Nephron progenitor cell (in vitro differentiated cells): ENCODE measurements at regions not wholly inside any gene's neighbourhood (a gene's known extent, or its start where the extent isn't known, plus 50 kb on each side); places are given as distances from the start of the nearest gene placed in this dataset.
"Not testable (repeated sequence)": the region's sequence is repeated elsewhere in the genome, so short reads cannot be mapped to it uniquely, and the experiment has no call there.

Experiments
- DNase-seq: peaks from one replicate; pipeline ENCODE4 v3.0.0; 2021
- H3K27ac Mint-ChIP-seq: 2 replicates; pipeline ENCODE4 v1.8.0; 2021; ENCODE audit warnings: mild to moderate bottlenecking, moderate library complexity, mixed read lengths
- H3K27me3 Mint-ChIP-seq: 2 replicates; pipeline ENCODE4 v1.8.0; 2021; ENCODE audit warnings: mild to moderate bottlenecking, low read depth, mixed read lengths; ENCODE audit not compliant: poor library complexity
- H3K36me3 Mint-ChIP-seq: 2 replicates; pipeline ENCODE4 v1.8.0; 2021; ENCODE audit warnings: low read depth, mixed read lengths
- H3K4me1 Mint-ChIP-seq: 2 replicates; pipeline ENCODE4 v1.8.0; 2021; ENCODE audit warnings: mixed read lengths
- H3K4me3 Mint-ChIP-seq: 2 replicates; pipeline ENCODE4 v1.8.0; 2021; ENCODE audit warnings: mild to moderate bottlenecking, moderate library complexity, mixed read lengths
- H3K9me3 Mint-ChIP-seq: 2 replicates; pipeline ENCODE4 v1.8.0; 2021; ENCODE audit warnings: mild to moderate bottlenecking, moderate library complexity, mixed read lengths
- TF ChIP-seq, protein P1 (sequence below): fragments of 200-600 bp; sonication (generic); IDR thresholded peaks from 2 replicates; pipeline ENCODE4 v1.5.0; 2021; ENCODE audit warnings: antibody characterized with exemption

DNA sequence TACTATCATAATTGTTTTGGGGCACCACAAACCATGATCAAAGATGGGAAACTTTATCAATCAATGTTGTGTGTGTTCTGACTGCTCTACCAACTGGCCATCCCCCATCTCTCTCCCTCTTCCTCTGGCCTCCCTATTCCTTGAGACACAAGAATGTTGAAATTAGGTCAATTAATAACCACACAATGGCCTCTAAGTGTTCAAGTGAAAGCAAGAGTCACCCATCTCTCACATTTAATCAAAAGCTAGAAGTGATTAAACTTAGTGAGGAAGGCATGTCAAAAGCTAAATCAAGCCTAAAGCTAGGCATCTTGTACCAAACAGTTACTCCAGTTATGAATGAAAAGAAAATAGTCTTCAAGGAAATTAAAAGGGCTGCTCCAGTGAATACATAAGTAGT is 390.3 kb upstream of the NFIA start:
- Mint-ChIP-seq H3K4me1 (no peaks in the 10 kb centered on the region), H3K27me3 (peaks cover 3% of the 10 kb centered on the region), H3K9me3 (peaks cover 45% of the 10 kb centered on the region), H3K27ac (no peak overlapping the region), H3K36me3 (no peaks in the 10 kb centered on the region), H3K4me3 (no peak overlapping the region)
- no peak for DNase-seq
- TF ChIP-seq, protein P1, sequence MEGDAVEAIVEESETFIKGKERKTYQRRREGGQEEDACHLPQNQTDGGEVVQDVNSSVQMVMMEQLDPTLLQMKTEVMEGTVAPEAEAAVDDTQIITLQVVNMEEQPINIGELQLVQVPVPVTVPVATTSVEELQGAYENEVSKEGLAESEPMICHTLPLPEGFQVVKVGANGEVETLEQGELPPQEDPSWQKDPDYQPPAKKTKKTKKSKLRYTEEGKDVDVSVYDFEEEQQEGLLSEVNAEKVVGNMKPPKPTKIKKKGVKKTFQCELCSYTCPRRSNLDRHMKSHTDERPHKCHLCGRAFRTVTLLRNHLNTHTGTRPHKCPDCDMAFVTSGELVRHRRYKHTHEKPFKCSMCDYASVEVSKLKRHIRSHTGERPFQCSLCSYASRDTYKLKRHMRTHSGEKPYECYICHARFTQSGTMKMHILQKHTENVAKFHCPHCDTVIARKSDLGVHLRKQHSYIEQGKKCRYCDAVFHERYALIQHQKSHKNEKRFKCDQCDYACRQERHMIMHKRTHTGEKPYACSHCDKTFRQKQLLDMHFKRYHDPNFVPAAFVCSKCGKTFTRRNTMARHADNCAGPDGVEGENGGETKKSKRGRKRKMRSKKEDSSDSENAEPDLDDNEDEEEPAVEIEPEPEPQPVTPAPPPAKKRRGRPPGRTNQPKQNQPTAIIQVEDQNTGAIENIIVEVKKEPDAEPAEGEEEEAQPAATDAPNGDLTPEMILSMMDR = no peak

DNA sequence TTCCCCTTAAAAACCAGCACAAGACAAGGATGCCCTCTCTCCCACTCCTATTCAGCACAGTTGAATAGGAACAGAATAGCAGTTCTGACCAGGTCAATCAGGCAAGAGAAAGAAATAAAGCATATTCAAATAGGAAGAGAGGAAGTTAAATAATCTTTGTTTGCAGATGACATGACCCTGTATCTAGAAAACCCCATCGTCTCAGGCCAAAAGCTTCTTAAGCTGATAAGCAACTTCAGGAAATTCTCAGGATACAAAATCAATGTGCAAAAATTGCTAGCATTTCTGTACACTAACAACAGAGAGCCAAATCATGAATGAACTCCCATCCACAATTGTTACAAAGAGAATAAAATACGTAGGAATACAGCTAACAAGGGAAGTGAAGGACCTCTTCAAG is 394.1 kb upstream of the NFIA start:
- DNase-seq, H3K4me3 Mint-ChIP-seq, H3K4me1 Mint-ChIP-seq, H3K36me3 Mint-ChIP-seq, H3K27ac Mint-ChIP-seq: not testable (repeated sequence)
- H3K9me3 Mint-ChIP-seq = peaks cover 47% of the 10 kb centered on the region
- H3K27me3 Mint-ChIP-seq = peaks cover 12% of the 10 kb centered on the region

DNA sequence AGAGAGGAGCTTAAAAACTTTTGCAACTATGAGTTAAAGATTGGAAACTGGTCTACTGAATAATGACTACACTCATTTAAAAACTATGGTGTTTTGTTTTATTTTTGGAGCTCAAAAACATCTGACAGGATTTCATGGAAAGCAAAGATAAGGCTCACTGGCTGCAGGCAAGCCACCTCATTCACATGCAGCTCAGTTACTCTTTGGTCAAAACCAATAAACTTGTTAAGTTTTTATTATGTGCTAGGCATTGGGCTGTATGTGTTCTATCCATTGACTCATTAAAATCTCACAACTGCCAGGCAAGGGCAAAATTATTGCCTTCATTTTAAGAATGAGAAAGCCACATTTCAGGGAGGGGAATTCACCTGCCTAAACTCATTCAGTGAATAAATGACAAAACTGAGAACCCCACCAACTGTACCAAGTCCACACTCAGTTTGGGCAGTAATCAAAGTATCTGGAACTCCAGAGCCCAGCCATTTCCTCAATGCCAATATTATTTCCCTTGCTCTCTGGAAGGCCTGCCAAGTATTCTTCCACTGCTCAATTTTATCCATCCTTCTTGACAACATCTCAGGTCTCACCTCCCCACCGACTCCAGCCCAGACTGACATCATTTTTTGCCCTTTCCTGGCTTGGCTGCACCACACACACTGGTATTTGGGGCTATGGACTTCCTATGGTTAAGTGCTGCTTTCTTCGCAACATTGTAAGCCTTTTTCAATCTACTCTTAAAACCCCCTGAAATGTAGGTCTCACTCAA is 401.1 kb upstream of the NFIA start:
- Mint-ChIP-seq H3K27me3 (peaks cover 9% of the 10 kb centered on the region), H3K27ac (no peak overlapping the region), H3K4me1 (peaks cover 4% of the 10 kb centered on the region), H3K36me3 (no peaks in the 10 kb centered on the region), H3K4me3 (no peak overlapping the region), H3K9me3 (peaks cover 7% of the 10 kb centered on the region)
- no peak for DNase-seq
- TF ChIP-seq, protein P1 = no peak

DNA sequence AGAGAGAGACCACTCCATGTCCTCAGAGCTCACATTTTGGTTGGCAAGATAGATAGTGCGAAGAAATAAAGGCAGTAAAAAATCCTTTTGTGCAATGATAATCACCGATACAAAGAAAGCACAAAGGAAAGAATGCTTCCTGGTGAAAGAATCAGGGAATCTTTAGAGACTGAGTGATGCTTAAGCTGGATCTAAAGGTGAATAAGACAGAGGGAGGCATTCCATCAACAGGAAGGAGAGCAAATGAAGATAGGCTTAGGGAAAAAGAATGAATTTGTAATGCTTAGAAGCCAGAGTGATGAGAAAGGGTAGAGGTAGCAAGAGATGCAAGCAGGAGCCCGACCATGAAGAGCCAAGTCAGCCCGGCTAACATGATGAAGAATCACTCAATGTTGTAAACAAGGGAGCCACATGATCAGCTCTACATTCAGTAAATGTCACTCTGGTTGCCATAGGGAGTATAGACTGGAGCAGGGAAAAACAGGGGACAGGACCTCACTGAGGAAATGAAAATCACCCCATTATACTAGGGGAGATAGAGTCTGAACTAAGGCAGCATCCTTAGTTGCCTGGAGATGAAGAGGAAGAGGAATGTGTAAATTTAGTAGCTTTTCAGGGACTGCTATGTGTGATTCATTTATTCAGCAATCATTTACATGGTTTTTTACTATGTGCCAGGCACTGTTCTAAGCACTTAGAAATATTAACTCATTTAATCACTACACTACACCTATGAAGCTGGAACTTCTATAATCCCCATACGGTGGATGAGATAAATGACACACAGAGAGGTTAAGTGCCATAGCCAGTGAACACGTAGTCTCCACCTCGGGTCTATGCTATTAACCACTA is 402.6 kb upstream of the NFIA start:
- no peak for DNase-seq
- H3K4me1 Mint-ChIP-seq = peaks cover 4% of the 10 kb centered on the region

DNA sequence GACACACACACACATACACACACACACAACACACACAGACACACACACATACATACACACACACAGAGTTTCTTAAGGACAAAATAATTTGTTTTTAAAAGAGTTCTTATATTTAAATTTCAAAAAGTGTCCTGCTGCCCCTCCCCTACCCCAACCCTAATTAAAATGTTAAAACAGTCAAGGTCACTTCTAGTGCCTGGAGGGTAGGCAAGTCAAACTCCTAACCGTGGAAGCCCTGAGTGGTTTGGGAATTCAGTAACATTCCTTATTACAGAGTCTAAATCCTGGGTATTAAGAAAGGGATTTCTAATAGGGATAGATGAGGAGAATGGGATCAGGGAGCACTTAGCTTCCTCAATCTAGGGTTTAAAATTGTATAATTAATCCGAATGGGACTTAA is 403.6 kb upstream of the NFIA start:
- DNase-seq = no peak
- peaks cover 4% of the 10 kb centered on the region for H3K4me1 Mint-ChIP-seq
- TF ChIP-seq, protein P1 = no peak
- no peaks in the 10 kb centered on the region for H3K9me3 Mint-ChIP-seq
- no peak overlapping the region for H3K27ac Mint-ChIP-seq
- peaks cover 3% of the 10 kb centered on the region for H3K27me3 Mint-ChIP-seq
- H3K4me3 Mint-ChIP-seq = no peak overlapping the region
- no peaks in the 10 kb centered on the region for H3K36me3 Mint-ChIP-seq

More for the DNA sequence above, 402.6 kb upstream of the NFIA start:
- H3K27ac Mint-ChIP-seq = no peak overlapping the region
- no peaks in the 10 kb centered on the region for H3K36me3 Mint-ChIP-seq
- no peak overlapping the region for H3K4me3 Mint-ChIP-seq
- peaks cover 7% of the 10 kb centered on the region for H3K27me3 Mint-ChIP-seq
- peaks cover 2% of the 10 kb centered on the region for H3K9me3 Mint-ChIP-seq
- TF ChIP-seq, protein P1 = no peak

DNA sequence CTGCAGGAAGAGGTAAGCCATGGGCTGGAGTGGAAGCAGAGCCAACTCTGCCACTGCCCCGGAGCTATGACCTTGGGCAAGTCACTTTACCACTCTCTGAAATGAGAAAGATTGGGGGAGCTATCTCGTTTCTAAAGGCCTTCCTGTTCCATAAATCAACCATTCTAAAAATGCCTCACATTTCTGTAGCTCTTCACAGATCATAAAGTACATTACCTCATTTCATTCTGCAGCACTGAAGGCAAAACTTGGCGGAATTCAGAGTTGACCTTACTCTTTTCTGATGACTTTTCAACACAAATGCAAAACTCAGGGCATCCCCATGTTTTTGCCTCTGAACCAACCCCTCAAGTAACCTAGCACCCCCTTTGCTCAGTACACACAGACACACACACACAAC is 404.0 kb upstream of the NFIA start:
- no peak for DNase-seq
- H3K36me3 Mint-ChIP-seq = no peaks in the 10 kb centered on the region
- TF ChIP-seq, protein P1 = no peak
- peaks cover 4% of the 10 kb centered on the region for H3K4me1 Mint-ChIP-seq
- peaks cover 3% of the 10 kb centered on the region for H3K27me3 Mint-ChIP-seq
- H3K27ac Mint-ChIP-seq = no peak overlapping the region
- H3K9me3 Mint-ChIP-seq = no peaks in the 10 kb centered on the region
- no peak overlapping the region for H3K4me3 Mint-ChIP-seq
